ENCODE measurements at regions not wholly inside any gene's neighbourhood (a gene's known extent, or its start where the extent isn't known, plus 50 kb on each side); places are given as distances from the start of the nearest gene placed in this dataset.

DNA sequence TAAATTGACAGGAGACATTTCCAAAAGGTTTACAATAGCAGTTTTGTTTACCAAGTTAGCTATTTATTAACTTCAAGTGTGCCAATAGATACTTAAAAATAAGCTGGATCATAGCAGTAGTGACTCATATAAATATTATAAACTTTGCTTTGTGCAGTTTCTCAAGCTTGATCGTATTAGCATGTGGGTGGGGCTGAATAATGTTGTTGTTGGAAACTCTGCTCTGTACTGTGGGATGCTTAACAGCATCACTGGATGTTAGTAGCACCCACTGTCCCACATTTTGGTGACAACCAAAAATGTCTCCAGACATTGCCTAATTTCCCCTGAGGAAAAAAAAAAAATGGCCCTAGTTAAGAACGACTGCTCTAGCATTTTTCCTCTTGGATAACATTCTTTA is 855.2 kb upstream of the ADGRL3 start:
- Histone ChIP-seq H3K9me3 (ENCODE audit: control insufficient read depth, insufficient read depth, low read length) (no peaks in the 10 kb centered on the region), H3K36me3 (ENCODE audit: control insufficient read depth, insufficient read depth, low read length) (no peaks in the 10 kb centered on the region), H3K4me3 (ENCODE audit: low read length) (no peak overlapping the region), H3K4me1 (ENCODE audit: control insufficient read depth, insufficient read depth, low read length) (no peaks in the 10 kb centered on the region), H3K27me3 (ENCODE audit: control insufficient read depth, insufficient read depth, low read length) (no peaks in the 10 kb centered on the region), H3K27ac (ENCODE audit: low read length) (no peak overlapping the region)
- whole genome bisulfite sequencing (ENCODE audit: insufficient coverage, insufficient read length): no CpG with 5 or more reads among the region's 2 CpGs
- no peak for DNase-seq (ENCODE audit: low read depth, low spot score)

DNA sequence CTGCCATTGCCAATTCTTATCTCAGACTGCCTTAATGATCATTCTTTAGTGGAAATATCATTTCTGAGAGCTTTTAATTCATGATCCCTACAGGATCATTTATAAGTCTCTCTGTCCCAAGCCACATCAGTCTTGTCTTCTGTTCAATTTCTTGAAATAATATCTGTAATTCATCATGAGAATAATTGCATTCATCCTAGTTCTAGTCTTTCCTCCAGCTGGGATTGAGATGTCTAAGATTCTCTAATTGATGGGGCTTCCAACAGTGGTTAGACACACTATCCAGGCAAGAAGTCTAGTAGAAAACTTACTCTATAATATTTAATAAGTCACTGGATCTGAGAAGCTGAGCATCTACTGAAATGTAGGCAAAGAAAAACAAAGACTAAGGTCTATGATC is 854.7 kb upstream of the ADGRL3 start:
- Histone ChIP-seq H3K4me3 (ENCODE audit: low read length) (no peak overlapping the region), H3K36me3 (ENCODE audit: control insufficient read depth, insufficient read depth, low read length) (no peaks in the 10 kb centered on the region), H3K4me1 (ENCODE audit: control insufficient read depth, insufficient read depth, low read length) (no peaks in the 10 kb centered on the region), H3K27me3 (ENCODE audit: control insufficient read depth, insufficient read depth, low read length) (no peaks in the 10 kb centered on the region), H3K27ac (ENCODE audit: low read length) (no peak overlapping the region), H3K9me3 (ENCODE audit: control insufficient read depth, insufficient read depth, low read length) (no peaks in the 10 kb centered on the region)
- DNase-seq (ENCODE audit: low read depth, low spot score): no peak

- H3K9me3 ChIP-seq (ENCODE audit: control insufficient read depth, insufficient read depth, low read length): no peaks in the 10 kb centered on the region
- 100% methylated on average over 1 of the region's 3 CpGs for WGBS (ENCODE audit: insufficient coverage, insufficient read length)
These were observed 840.3 kb upstream of the ADGRL3 start for GRCh38 chr4:60359746-60360367.

DNA sequence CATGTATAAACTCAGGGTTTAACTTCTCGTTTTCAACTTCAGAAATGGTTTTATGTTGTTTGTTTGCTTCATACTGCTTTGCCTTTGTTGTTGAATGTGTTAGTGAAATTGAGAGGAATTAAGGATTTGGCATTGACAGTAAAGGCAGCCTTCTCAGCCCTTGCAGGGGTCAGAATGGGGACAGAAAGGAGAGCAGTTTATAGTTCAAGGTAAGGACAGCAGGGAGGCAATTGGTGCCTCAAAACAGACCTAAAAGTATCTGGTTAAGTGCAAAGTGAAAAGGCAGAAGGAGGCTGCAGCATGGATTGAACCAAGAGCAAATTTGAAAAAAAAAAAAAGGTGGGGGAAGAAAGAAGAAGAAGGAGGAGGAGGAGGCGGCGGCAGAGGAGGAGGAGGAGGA is 835.0 kb upstream of the ADGRL3 start:
- no peaks in the 10 kb centered on the region for H3K27me3 ChIP-seq (ENCODE audit: control insufficient read depth, insufficient read depth, low read length)
- WGBS (ENCODE audit: insufficient coverage, insufficient read length): no CpG with 5 or more reads among the region's 3 CpGs
- H3K36me3 ChIP-seq (ENCODE audit: control insufficient read depth, insufficient read depth, low read length): no peaks in the 10 kb centered on the region
- no peaks in the 10 kb centered on the region for H3K4me1 ChIP-seq (ENCODE audit: control insufficient read depth, insufficient read depth, low read length)
- H3K27ac ChIP-seq (ENCODE audit: low read length): no peak overlapping the region
- H3K4me3 ChIP-seq (ENCODE audit: low read length): no peak overlapping the region
- no peak for DNase-seq (ENCODE audit: low read depth, low spot score)
- H3K9me3 ChIP-seq (ENCODE audit: control insufficient read depth, insufficient read depth, low read length): no peaks in the 10 kb centered on the region

More at GRCh38 chr4:60359746-60360367, 840.3 kb upstream of the ADGRL3 start:
- H3K4me3 ChIP-seq (ENCODE audit: low read length): no peak overlapping the region
- no peak for DNase-seq (ENCODE audit: low read depth, low spot score)
- H3K27ac ChIP-seq (ENCODE audit: low read length): no peak overlapping the region
- no peaks in the 10 kb centered on the region for H3K36me3 ChIP-seq (ENCODE audit: control insufficient read depth, insufficient read depth, low read length)
- no peaks in the 10 kb centered on the region for H3K4me1 ChIP-seq (ENCODE audit: control insufficient read depth, insufficient read depth, low read length)
- H3K27me3 ChIP-seq (ENCODE audit: control insufficient read depth, insufficient read depth, low read length): no peaks in the 10 kb centered on the region

- Histone ChIP-seq H3K36me3 (ENCODE audit: control insufficient read depth, insufficient read depth, low read length) (no peaks in the 10 kb centered on the region), H3K27ac (ENCODE audit: low read length) (no peak overlapping the region), H3K4me1 (ENCODE audit: control insufficient read depth, insufficient read depth, low read length) (no peaks in the 10 kb centered on the region), H3K27me3 (ENCODE audit: control insufficient read depth, insufficient read depth, low read length) (no peaks in the 10 kb centered on the region), H3K9me3 (ENCODE audit: control insufficient read depth, insufficient read depth, low read length) (no peaks in the 10 kb centered on the region), H3K4me3 (ENCODE audit: low read length) (no peak overlapping the region)
- no peak for DNase-seq (ENCODE audit: low read depth, low spot score)
- WGBS (ENCODE audit: insufficient coverage, insufficient read length): no CpG with 5 or more reads among the region's 2 CpGs
These were observed 833.5 kb upstream of the ADGRL3 start for GRCh38 chr4:60366661-60367060.

DNA sequence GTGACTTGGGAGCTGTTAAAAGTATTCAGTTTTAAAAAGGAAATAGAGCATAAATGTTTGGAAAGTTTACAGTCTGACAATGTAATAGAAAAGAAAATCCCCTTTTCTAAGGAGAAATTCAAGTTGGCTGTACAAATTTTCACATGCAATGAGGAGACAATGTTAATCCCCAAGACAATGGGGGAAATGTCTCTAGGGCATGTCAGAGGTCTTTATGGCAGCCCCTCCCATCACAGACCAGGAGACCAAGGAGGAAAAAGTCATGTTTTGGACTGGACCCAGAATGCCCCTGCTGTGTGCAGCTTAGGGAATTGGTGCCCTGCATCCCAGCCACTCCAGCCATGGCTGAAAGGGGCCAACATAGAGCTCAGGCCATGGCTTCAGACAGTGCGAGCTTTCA is 831.1 kb upstream of the ADGRL3 start:
- Histone ChIP-seq H3K36me3 (ENCODE audit: control insufficient read depth, insufficient read depth, low read length) (no peaks in the 10 kb centered on the region), H3K4me3 (ENCODE audit: low read length) (no peak overlapping the region), H3K27me3 (ENCODE audit: control insufficient read depth, insufficient read depth, low read length) (no peaks in the 10 kb centered on the region), H3K4me1 (ENCODE audit: control insufficient read depth, insufficient read depth, low read length) (no peaks in the 10 kb centered on the region), H3K27ac (ENCODE audit: low read length) (no peak overlapping the region), H3K9me3 (ENCODE audit: control insufficient read depth, insufficient read depth, low read length) (no peaks in the 10 kb centered on the region)
- WGBS (ENCODE audit: insufficient coverage, insufficient read length): no CpG with 5 or more reads among the region's 1 CpG
- no peak for DNase-seq (ENCODE audit: low read depth, low spot score)

DNA sequence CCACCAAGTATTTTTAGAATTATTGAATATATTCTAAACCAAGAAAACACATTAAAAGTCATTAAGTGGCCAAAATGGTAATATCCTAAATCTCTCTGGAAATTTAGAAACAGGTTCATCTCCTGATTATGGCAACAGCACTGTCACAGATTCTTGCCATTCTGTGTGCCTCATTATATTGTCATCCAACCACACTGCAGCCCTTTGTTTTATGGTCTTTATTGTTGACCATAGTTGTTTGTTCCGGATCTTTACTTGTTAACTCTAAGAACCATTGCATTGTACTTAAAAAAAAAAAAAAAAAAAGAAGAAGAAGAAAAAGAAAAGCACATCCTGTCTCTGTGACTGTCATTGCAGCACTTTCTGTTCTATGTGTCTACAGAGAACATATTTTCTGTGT is 822.1 kb upstream of the ADGRL3 start:
- no peak overlapping the region for H3K4me3 ChIP-seq (ENCODE audit: low read length)
- H3K36me3 ChIP-seq (ENCODE audit: control insufficient read depth, insufficient read depth, low read length): no peaks in the 10 kb centered on the region
- no peak overlapping the region for H3K27ac ChIP-seq (ENCODE audit: low read length)
- WGBS (ENCODE audit: insufficient coverage, insufficient read length): no CpG with 5 or more reads among the region's 1 CpG
- DNase-seq (ENCODE audit: low read depth, low spot score): no peak
- no peaks in the 10 kb centered on the region for H3K4me1 ChIP-seq (ENCODE audit: control insufficient read depth, insufficient read depth, low read length)
- H3K27me3 ChIP-seq (ENCODE audit: control insufficient read depth, insufficient read depth, low read length): no peaks in the 10 kb centered on the region
- H3K9me3 ChIP-seq (ENCODE audit: control insufficient read depth, insufficient read depth, low read length): no peaks in the 10 kb centered on the region

GRCh38 chr4:60384516-60384915 is 815.6 kb upstream of the ADGRL3 start:
- no CpG with 5 or more reads among the region's 2 CpGs for WGBS (ENCODE audit: insufficient coverage, insufficient read length)

DNA sequence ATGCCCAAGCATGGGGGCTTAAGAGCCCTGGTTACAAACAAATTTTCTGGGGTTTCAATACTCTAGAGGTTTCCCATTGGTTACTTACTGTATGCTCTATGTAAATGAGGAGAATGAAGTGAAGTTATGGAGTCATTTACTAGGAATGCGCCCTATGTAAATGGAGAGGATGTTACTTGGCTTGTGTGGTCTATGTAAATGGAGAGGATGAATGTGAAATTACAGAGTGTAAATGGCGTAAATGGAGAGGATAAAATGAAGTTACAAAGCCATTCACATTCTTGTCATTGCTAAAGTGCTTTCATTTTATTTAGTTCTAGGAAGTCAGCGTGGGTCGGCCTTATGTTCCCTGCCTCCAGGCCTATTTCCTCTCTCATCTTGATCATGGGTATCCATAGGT is 810.5 kb upstream of the ADGRL3 start:
- Histone ChIP-seq H3K9me3 (ENCODE audit: control insufficient read depth, insufficient read depth, low read length) (no peaks in the 10 kb centered on the region), H3K4me3 (ENCODE audit: low read length) (no peak overlapping the region), H3K27ac (ENCODE audit: low read length) (no peak overlapping the region), H3K4me1 (ENCODE audit: control insufficient read depth, insufficient read depth, low read length) (no peaks in the 10 kb centered on the region), H3K36me3 (ENCODE audit: control insufficient read depth, insufficient read depth, low read length) (no peaks in the 10 kb centered on the region), H3K27me3 (ENCODE audit: control insufficient read depth, insufficient read depth, low read length) (no peaks in the 10 kb centered on the region)
- DNase-seq (ENCODE audit: low read depth, low spot score): no peak
- WGBS (ENCODE audit: insufficient coverage, insufficient read length): no CpG with 5 or more reads among the region's 4 CpGs

More at GRCh38 chr4:60384516-60384915, 815.6 kb upstream of the ADGRL3 start:
- DNase-seq (ENCODE audit: low read depth, low spot score): no peak
- H3K36me3 ChIP-seq (ENCODE audit: control insufficient read depth, insufficient read depth, low read length): no peaks in the 10 kb centered on the region
- H3K4me1 ChIP-seq (ENCODE audit: control insufficient read depth, insufficient read depth, low read length): no peaks in the 10 kb centered on the region
- no peaks in the 10 kb centered on the region for H3K9me3 ChIP-seq (ENCODE audit: control insufficient read depth, insufficient read depth, low read length)
- no peak overlapping the region for H3K27ac ChIP-seq (ENCODE audit: low read length)
- no peaks in the 10 kb centered on the region for H3K27me3 ChIP-seq (ENCODE audit: control insufficient read depth, insufficient read depth, low read length)
- H3K4me3 ChIP-seq (ENCODE audit: low read length): no peak overlapping the region

DNA sequence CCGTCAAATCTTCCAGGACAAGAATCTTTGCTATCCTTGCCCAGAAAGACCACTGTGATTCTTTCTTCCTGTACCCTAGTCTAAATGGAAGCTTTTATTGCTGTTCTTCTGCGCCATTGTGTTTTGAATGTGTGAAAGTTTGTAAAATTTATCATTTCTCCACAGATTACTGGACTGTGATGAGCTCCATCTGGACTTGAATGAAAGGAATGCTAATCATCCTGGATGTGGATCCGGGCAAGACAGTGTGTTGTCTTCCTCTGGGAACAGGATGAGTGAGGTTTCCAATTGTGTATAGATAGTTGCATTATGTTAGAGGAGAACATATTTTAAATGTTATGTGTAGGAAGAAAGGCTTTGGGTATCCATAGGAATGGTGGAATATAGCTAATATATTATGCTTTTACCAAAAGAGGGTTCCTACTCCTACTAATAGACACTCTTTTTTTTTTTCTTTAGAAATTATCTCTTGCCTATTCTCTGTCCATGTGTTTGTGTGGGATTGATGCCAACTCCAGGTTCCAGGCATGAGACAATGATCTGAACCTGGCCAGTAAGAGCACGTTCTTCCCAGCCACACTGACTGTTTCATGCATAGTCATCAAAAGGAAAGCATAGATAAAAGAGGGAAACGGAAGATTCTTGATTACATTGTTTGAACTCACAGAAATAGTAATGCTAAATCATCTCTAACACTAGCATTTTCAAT is 803.6 kb upstream of the ADGRL3 start:
- no peaks in the 10 kb centered on the region for H3K27me3 ChIP-seq (ENCODE audit: control insufficient read depth, insufficient read depth, low read length)
- H3K4me1 ChIP-seq (ENCODE audit: control insufficient read depth, insufficient read depth, low read length): no peaks in the 10 kb centered on the region
- no peak overlapping the region for H3K27ac ChIP-seq (ENCODE audit: low read length)
- no peaks in the 10 kb centered on the region for H3K9me3 ChIP-seq (ENCODE audit: control insufficient read depth, insufficient read depth, low read length)
- no CpG with 5 or more reads among the region's 5 CpGs for WGBS (ENCODE audit: insufficient coverage, insufficient read length)
- no peak overlapping the region for H3K4me3 ChIP-seq (ENCODE audit: low read length)
- no peaks in the 10 kb centered on the region for H3K36me3 ChIP-seq (ENCODE audit: control insufficient read depth, insufficient read depth, low read length)
- DNase-seq (ENCODE audit: low read depth, low spot score): no peak

DNA sequence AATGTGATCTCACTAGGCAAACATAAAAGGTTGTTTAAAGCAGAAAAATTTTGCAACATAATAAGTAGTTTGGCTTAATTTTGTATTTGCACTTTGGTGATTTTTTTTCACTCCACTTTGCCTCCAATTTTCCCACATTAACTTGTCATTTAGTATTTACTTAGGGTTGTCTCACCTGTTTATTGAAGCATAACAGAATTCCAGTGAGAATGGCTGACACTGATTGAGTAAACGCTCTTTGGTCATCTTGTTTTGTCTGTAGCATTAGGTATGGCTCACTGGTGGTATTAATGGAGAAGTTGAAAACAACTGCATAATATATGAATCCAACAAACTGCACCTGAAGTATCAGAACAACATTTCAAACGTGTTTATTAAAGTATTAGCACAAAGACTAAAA is 799.5 kb upstream of the ADGRL3 start:
- no peaks in the 10 kb centered on the region for H3K36me3 ChIP-seq (ENCODE audit: control insufficient read depth, insufficient read depth, low read length)
- H3K9me3 ChIP-seq (ENCODE audit: control insufficient read depth, insufficient read depth, low read length): no peaks in the 10 kb centered on the region
- no peak for DNase-seq (ENCODE audit: low read depth, low spot score)
- H3K27ac ChIP-seq (ENCODE audit: low read length): no peak overlapping the region
- no peaks in the 10 kb centered on the region; the same call in 1 of the 2 replicates for H3K4me1 ChIP-seq (ENCODE audit: control insufficient read depth, insufficient read depth, low read length)
- H3K27me3 ChIP-seq (ENCODE audit: control insufficient read depth, insufficient read depth, low read length): no peaks in the 10 kb centered on the region
- no peak overlapping the region for H3K4me3 ChIP-seq (ENCODE audit: low read length)
- WGBS (ENCODE audit: insufficient coverage, insufficient read length): no CpG with 5 or more reads among the region's 2 CpGs

Data from iPS DF 6.9 (cell line).